ENCODE measurements at regions not wholly inside any gene's neighbourhood (a gene's known extent, or its start where the extent isn't known, plus 50 kb on each side); places are given as distances from the start of the nearest gene placed in this dataset.

- Histone ChIP-seq H3K4me1 (no peaks in the 10 kb centered on the region), H3K36me3 (replicated peaks) (no peaks in the 10 kb centered on the region), H3K9me3 (0 out of 2 replicates have a peak, but pooled peaks cover 2% of the 10 kb centered on the region), H3K27me3 (ENCODE audit: low read depth) (no peaks in the 10 kb centered on the region), H3K4me3 (no peak overlapping the region)
- in situ Hi-C loops (cut with MboI; ENCODE audit: low sequenced_read_pairs): no loop called here
- no peak for DNase-seq (ENCODE audit: low spot score in 2 of 2)
Observed at GRCh38 chr14:25909045-25909747, 688.6 kb downstream of the NOVA1 start.

- Histone ChIP-seq H3K27me3 (ENCODE audit: low read depth) (no peaks in the 10 kb centered on the region), H3K36me3 (replicated peaks) (no peaks in the 10 kb centered on the region), H3K4me3 (no peak overlapping the region), H3K4me1 (no peaks in the 10 kb centered on the region), H3K9me3 (0 out of 2 replicates have a peak, but pooled peaks cover 2% of the 10 kb centered on the region)
- no peak for DNase-seq (ENCODE audit: low spot score in 2 of 2)
- in situ Hi-C loops (cut with MboI; ENCODE audit: low sequenced_read_pairs): no loop called here
Observed at GRCh38 chr14:25908277-25909044, 689.4 kb downstream of the NOVA1 start.

- no peaks in the 10 kb centered on the region for H3K27me3 ChIP-seq (ENCODE audit: low read depth)
- no peaks in the 10 kb centered on the region for H3K36me3 ChIP-seq (replicated peaks)
- no peak overlapping the region for H3K4me3 ChIP-seq
- in situ Hi-C loops (cut with MboI; ENCODE audit: low sequenced_read_pairs): no loop called here
- no peaks in the 10 kb centered on the region for H3K4me1 ChIP-seq
- 0 out of 2 replicates have a peak, but pooled peaks cover 3% of the 10 kb centered on the region for H3K9me3 ChIP-seq
- no peak for DNase-seq (ENCODE audit: low spot score in 2 of 2)
Observed at GRCh38 chr14:25904446-25904845, 693.4 kb downstream of the NOVA1 start.

GRCh38 chr14:25899197-25899596 lies 698.6 kb downstream of the NOVA1 start:
- no peaks in the 10 kb centered on the region for H3K4me1 ChIP-seq
- H3K27me3 ChIP-seq (ENCODE audit: low read depth): no peaks in the 10 kb centered on the region
- in situ Hi-C loops (cut with MboI; ENCODE audit: low sequenced_read_pairs): no loop called here
- H3K4me3 ChIP-seq: no peak overlapping the region
- no peak for DNase-seq (ENCODE audit: low spot score in 2 of 2)
- H3K9me3 ChIP-seq: 0 out of 2 replicates have a peak, but pooled peaks cover 3% of the 10 kb centered on the region
- H3K36me3 ChIP-seq (replicated peaks): no peaks in the 10 kb centered on the region

- in situ Hi-C loops (cut with MboI; ENCODE audit: low sequenced_read_pairs): no loop called here
- Histone ChIP-seq H3K36me3 (replicated peaks) (no peaks in the 10 kb centered on the region), H3K4me3 (no peak overlapping the region), H3K4me1 (no peaks in the 10 kb centered on the region), H3K9me3 (0 out of 2 replicates have a peak, but pooled peaks cover 2% of the 10 kb centered on the region), H3K27me3 (ENCODE audit: low read depth) (no peaks in the 10 kb centered on the region)
- DNase-seq (ENCODE audit: low spot score in 2 of 2): no peak
Observed at GRCh38 chr14:25896777-25897176, 701.1 kb downstream of the NOVA1 start.

- DNase-seq (ENCODE audit: low spot score in 2 of 2): no peak
- no peaks in the 10 kb centered on the region for H3K9me3 ChIP-seq
- H3K36me3 ChIP-seq (replicated peaks): no peaks in the 10 kb centered on the region
- H3K27me3 ChIP-seq (ENCODE audit: low read depth): no peaks in the 10 kb centered on the region
- H3K4me3 ChIP-seq: no peak overlapping the region
- in situ Hi-C loops (cut with MboI; ENCODE audit: low sequenced_read_pairs): no loop called here
- H3K4me1 ChIP-seq: no peaks in the 10 kb centered on the region
Observed at GRCh38 chr14:25895740-25896139, 702.1 kb downstream of the NOVA1 start.

- Histone ChIP-seq H3K9me3 (peaks cover 2% of the 10 kb centered on the region; the same call in 1 of the 2 replicates), H3K27me3 (ENCODE audit: low read depth) (no peaks in the 10 kb centered on the region), H3K4me1 (no peaks in the 10 kb centered on the region), H3K4me3 (no peak overlapping the region), H3K36me3 (replicated peaks) (no peaks in the 10 kb centered on the region)
- DNase-seq (ENCODE audit: low spot score in 2 of 2): no peak
- in situ Hi-C loops (cut with MboI; ENCODE audit: low sequenced_read_pairs): no loop called here
Observed at GRCh38 chr14:25887251-25887878, 710.5 kb downstream of the NOVA1 start.

GRCh38 chr14:25884657-25885056 lies 713.2 kb downstream of the NOVA1 start:
- Histone ChIP-seq H3K27me3 (ENCODE audit: low read depth) (no peaks in the 10 kb centered on the region), H3K9me3 (peaks cover 2% of the 10 kb centered on the region; the same call in 1 of the 2 replicates), H3K4me1 (no peaks in the 10 kb centered on the region), H3K36me3 (replicated peaks) (no peaks in the 10 kb centered on the region), H3K4me3 (no peak overlapping the region)
- DNase-seq (ENCODE audit: low spot score in 2 of 2): no peak
- in situ Hi-C loops (cut with MboI; ENCODE audit: low sequenced_read_pairs): no loop called here

- H3K27me3 ChIP-seq (ENCODE audit: low read depth): no peaks in the 10 kb centered on the region
- in situ Hi-C loops (cut with MboI; ENCODE audit: low sequenced_read_pairs): no loop called here
- H3K4me3 ChIP-seq: no peak overlapping the region
- H3K36me3 ChIP-seq (replicated peaks): no peaks in the 10 kb centered on the region
- H3K9me3 ChIP-seq: peaks cover 2% of the 10 kb centered on the region; the same call in 1 of the 2 replicates
- DNase-seq (ENCODE audit: low spot score in 2 of 2): no peak
- H3K4me1 ChIP-seq: no peaks in the 10 kb centered on the region
Observed at GRCh38 chr14:25882899-25883298, 714.9 kb downstream of the NOVA1 start.

GRCh38 chr14:25875475-25875874 lies 722.4 kb downstream of the NOVA1 start:
- H3K4me3 ChIP-seq: no peak overlapping the region
- in situ Hi-C loops (cut with MboI; ENCODE audit: low sequenced_read_pairs): no loop called here
- H3K36me3 ChIP-seq (replicated peaks): no peaks in the 10 kb centered on the region
- H3K4me1 ChIP-seq: no peaks in the 10 kb centered on the region
- DNase-seq (ENCODE audit: low spot score in 2 of 2): no peak
- no peaks in the 10 kb centered on the region for H3K9me3 ChIP-seq
- no peaks in the 10 kb centered on the region for H3K27me3 ChIP-seq (ENCODE audit: low read depth)

GRCh38 chr14:25869854-25870253 lies 728.0 kb downstream of the NOVA1 start:
- no peak for DNase-seq (ENCODE audit: low spot score in 2 of 2)
- no peaks in the 10 kb centered on the region for H3K27me3 ChIP-seq (ENCODE audit: low read depth)
- H3K9me3 ChIP-seq: no peaks in the 10 kb centered on the region

GRCh38 chr14:25868521-25869314 lies 729.1 kb downstream of the NOVA1 start:
- no peaks in the 10 kb centered on the region for H3K4me1 ChIP-seq
- H3K9me3 ChIP-seq: no peaks in the 10 kb centered on the region
- no peak for DNase-seq (ENCODE audit: low spot score in 2 of 2)
- in situ Hi-C loops (cut with MboI; ENCODE audit: low sequenced_read_pairs): no loop called here
- no peaks in the 10 kb centered on the region for H3K27me3 ChIP-seq (ENCODE audit: low read depth)
- H3K36me3 ChIP-seq (replicated peaks): no peaks in the 10 kb centered on the region
- H3K4me3 ChIP-seq: no peak overlapping the region

More at GRCh38 chr14:25869854-25870253, 728.0 kb downstream of the NOVA1 start:
- H3K36me3 ChIP-seq (replicated peaks): no peaks in the 10 kb centered on the region
- no peak overlapping the region for H3K4me3 ChIP-seq
- H3K4me1 ChIP-seq: no peaks in the 10 kb centered on the region
- in situ Hi-C loops (cut with MboI; ENCODE audit: low sequenced_read_pairs): no loop called here

GRCh38 chr14:25861406-25861805 lies 736.4 kb downstream of the NOVA1 start:
- Histone ChIP-seq H3K36me3 (replicated peaks) (no peaks in the 10 kb centered on the region), H3K4me1 (no peaks in the 10 kb centered on the region), H3K27me3 (ENCODE audit: low read depth) (no peaks in the 10 kb centered on the region), H3K9me3 (no peaks in the 10 kb centered on the region; the same call in 1 of the 2 replicates), H3K4me3 (no peak overlapping the region)
- in situ Hi-C loops (cut with MboI; ENCODE audit: low sequenced_read_pairs): no loop called here
- DNase-seq (ENCODE audit: low spot score in 2 of 2): no peak

All from HAP-1 (cell line).